H1 (cell line): ENCODE measurements at regions not wholly inside any gene's neighbourhood (a gene's known extent, or its start where the extent isn't known, plus 50 kb on each side); places are given as distances from the start of the nearest gene placed in this dataset.

Source experiments
- CTCF ChIA-PET: fragments of 300-600 bp; sonication (Branson Sonifier 250); formaldehyde crosslinking; loops from one replicate; lab custom pipeline; 2021; ENCODE audit not compliant: partially characterized antibody; lab: Charles Lee
- POLR2A ChIA-PET: fragments of 300-600 bp; sonication (Branson Sonifier 250); formaldehyde crosslinking; loops from one replicate; lab custom pipeline; 2021; ENCODE audit warnings: inconsistent platforms; ENCODE audit not compliant: partially characterized antibody; lab: Charles Lee
- DNase-seq, 2 experiments: peaks; one replicate each; pipeline versions ENCODE4 v3.0.0 to v3.0.0-alpha.2; 2010 to 2022; ENCODE audit warnings: low spot score in 2 of 2, low read depth in 1 of 2, mixed read lengths in 1 of 2
- FAIRE-seq: peaks from 2 replicates; lab custom pipeline; 2011; peaks lifted over from hg19 to GRCh38; lab: Jason Lieb, UNC
- H2AFZ ChIP-seq: 2 replicates; pipeline ENCODE4 v1.8.1; 2012; ENCODE audit warnings: low read length, inconsistent platforms
- H2AK5ac ChIP-seq: 2 replicates; pipeline ENCODE4 v1.6.1; 2013; ENCODE audit warnings: low read depth, low read length
- H2BK120ac ChIP-seq: replicated peaks from 2 replicates; pipeline ENCODE3; 2013; ENCODE audit warnings: low read depth, low read length, inconsistent platforms
- H2BK12ac ChIP-seq: 2 replicates; pipeline ENCODE4 v1.6.1; 2013; ENCODE audit warnings: low read depth, low read length
- H2BK15ac ChIP-seq: 2 replicates; pipeline ENCODE4 v1.6.1; 2013; ENCODE audit warnings: low read length
- H2BK20ac ChIP-seq: 2 replicates; pipeline ENCODE4 v1.6.1; 2013; ENCODE audit warnings: low read length
- H2BK5ac ChIP-seq: 2 replicates; pipeline ENCODE4 v1.6.1; 2013; ENCODE audit warnings: low read depth, low read length
- H3K14ac ChIP-seq: 2 replicates; pipeline ENCODE4 v1.6.1; 2013; ENCODE audit warnings: inconsistent platforms; ENCODE audit not compliant: insufficient read length
- H3K18ac ChIP-seq: 2 replicates; pipeline ENCODE4 v1.6.1; 2013; ENCODE audit warnings: low read length; ENCODE audit errors: extremely low read depth
- H3K23ac ChIP-seq: 2 replicates; pipeline ENCODE4 v1.6.1; 2013; ENCODE audit warnings: inconsistent platforms; ENCODE audit not compliant: insufficient read length
- H3K23me2 ChIP-seq: 2 replicates; pipeline ENCODE4 v1.6.1; 2013; ENCODE audit warnings: low read depth, low read length
- H3K27ac ChIP-seq: 2 replicates; pipeline ENCODE4 v1.6.1; 2011; ENCODE audit warnings: low read depth, low read length, inconsistent platforms
- H3K27me3 ChIP-seq, 4 experiments: replicated peaks in 1 of 4; 1 replicate in 1 of 4; 2 replicates in 3 of 4; pipeline versions ENCODE4 v1.6.1 to v1.8.1; 2011 to 2013; ENCODE audit warnings: low read length in 3 of 4, mild to moderate bottlenecking in 3 of 4, inconsistent platforms in 2 of 4, mixed read lengths in 2 of 4, moderate library complexity in 1 of 4; ENCODE audit not compliant: control insufficient read depth in 3 of 4, insufficient read depth in 3 of 4; ENCODE audit errors: extremely low read depth in 1 of 4
- H3K36me3 ChIP-seq, 4 experiments: 2 replicates each; pipeline versions ENCODE4 v1.6.1 to v1.8.1; 2011 to 2013; ENCODE audit warnings: mild to moderate bottlenecking in 4 of 4, low read length in 3 of 4, moderate library complexity in 2 of 4, control low read depth in 1 of 4, inconsistent platforms in 1 of 4; ENCODE audit not compliant: insufficient read depth in 4 of 4, control insufficient read depth in 2 of 4
- H3K4ac ChIP-seq: replicated peaks from 2 replicates; pipeline ENCODE3; 2013; ENCODE audit warnings: low read length, low read depth, mixed read lengths, inconsistent platforms; ENCODE audit not compliant: insufficient read length
- H3K4me1 ChIP-seq, 4 experiments: replicated peaks in 1 of 4; 1 replicate in 1 of 4; 2 replicates in 3 of 4; pipeline versions ENCODE4 v1.6.1 to v1.8.1; 2011 to 2013; ENCODE audit warnings: low read length in 3 of 4, inconsistent platforms in 2 of 4, mixed read lengths in 1 of 4; ENCODE audit not compliant: insufficient read depth in 4 of 4, control insufficient read depth in 3 of 4
- H3K4me2 ChIP-seq, 2 experiments: 2 replicates each; pipeline versions ENCODE4 v1.6.1 to v1.8.1; 2011 to 2013; ENCODE audit warnings: low read depth in 2 of 2, low read length in 2 of 2, control low read depth in 1 of 2, inconsistent platforms in 1 of 2, mild to moderate bottlenecking in 1 of 2; ENCODE audit not compliant: insufficient read depth in 1 of 2
- H3K4me3 ChIP-seq, 4 experiments: fragments of 200-600, 300-600 bp in 1 of 4; sonication (generic), shearing (Covaris generic), sonication (Bioruptor Twin) in 1 of 4; 2 replicates each; pipeline versions ENCODE4 v1.5.1 to v1.8.1; 2011 to 2016; ENCODE audit warnings: low read length in 4 of 4, low read depth in 3 of 4, control low read depth in 2 of 4, inconsistent platforms in 2 of 4, mild to moderate bottlenecking in 2 of 4, mixed read lengths in 1 of 4, moderate library complexity in 1 of 4; ENCODE audit not compliant: insufficient read depth in 2 of 4; ENCODE audit errors: extremely low read depth in 1 of 4
- H3K56ac ChIP-seq: replicated peaks from 2 replicates; pipeline ENCODE3; 2013; ENCODE audit warnings: low read depth, mild to moderate bottlenecking, mixed read lengths, low read length, inconsistent platforms; ENCODE audit not compliant: insufficient read length
- H3K79me1 ChIP-seq: 2 replicates; pipeline ENCODE4 v1.6.1; 2013; ENCODE audit warnings: low read depth, low read length, control low read depth
- H3K79me2 ChIP-seq, 2 experiments: 2 replicates each; pipeline versions ENCODE4 v1.6.1 to v1.8.1; 2012 to 2013; ENCODE audit warnings: low read length in 2 of 2, mild to moderate bottlenecking in 2 of 2, inconsistent platforms in 1 of 2; ENCODE audit not compliant: insufficient read depth in 2 of 2, control insufficient read depth in 1 of 2
- H3K9ac ChIP-seq, 4 experiments: replicated peaks in 1 of 4; 1 replicate in 1 of 4; 2 replicates in 3 of 4; pipeline versions ENCODE4 v1.6.1 to v1.8.1; 2011 to 2013; ENCODE audit warnings: low read depth in 3 of 4, low read length in 3 of 4, control low read depth in 2 of 4, mild to moderate bottlenecking in 2 of 4, moderate library complexity in 2 of 4, inconsistent platforms in 1 of 4; ENCODE audit errors: extremely low read depth in 1 of 4
- H3K9me3 ChIP-seq, 2 experiments: 2 replicates each; pipeline versions ENCODE4 v1.6.1 to v1.8.1; 2012 to 2013; ENCODE audit warnings: mild to moderate bottlenecking in 2 of 2, moderate library complexity in 2 of 2, control low read depth in 1 of 2, inconsistent platforms in 1 of 2, low read depth in 1 of 2, low read length in 1 of 2, mixed read lengths in 1 of 2; ENCODE audit not compliant: insufficient read depth in 2 of 2
- H4K20me1 ChIP-seq, 2 experiments: replicated peaks in 1 of 2; 2 replicates each; pipeline versions ENCODE3 to v1.8.1; 2011 to 2013; ENCODE audit warnings: inconsistent platforms in 2 of 2, low read length in 2 of 2, mild to moderate bottlenecking in 1 of 2; ENCODE audit not compliant: insufficient read depth in 2 of 2, control insufficient read depth in 1 of 2
- H4K5ac ChIP-seq: 2 replicates; pipeline ENCODE4 v1.6.1; 2013; ENCODE audit warnings: low read length, low read depth, mixed read lengths, inconsistent platforms; ENCODE audit not compliant: insufficient read length
- H4K8ac ChIP-seq: 2 replicates; pipeline ENCODE4 v1.8.0; 2013; ENCODE audit warnings: mild to moderate bottlenecking, moderate library complexity, low read length, inconsistent platforms; ENCODE audit not compliant: insufficient read depth; ENCODE audit errors: extremely low read depth
- H4K91ac ChIP-seq: replicated peaks from 2 replicates; pipeline ENCODE3; 2013; ENCODE audit warnings: low read length, mixed read lengths, inconsistent platforms; ENCODE audit not compliant: insufficient read length
- ATF3 ChIP-seq: IDR thresholded peaks from 2 replicates; pipeline ENCODE4 v1.6.1; 2011; ENCODE audit warnings: low read depth, mild to moderate bottlenecking, low read length; ENCODE audit not compliant: insufficient read depth
- CTBP2 ChIP-seq: IDR thresholded peaks from 2 replicates; pipeline ENCODE4 v1.7.0; 2011; ENCODE audit warnings: borderline replicate concordance, mild to moderate bottlenecking, moderate library complexity, mixed read lengths, low read length; ENCODE audit not compliant: insufficient read depth, insufficient read length
- CTCF ChIP-seq, 3 experiments: IDR thresholded peaks; 1 replicate in 2 of 3; 2 replicates in 1 of 3; pipeline versions ENCODE4 v1.5.1 to v1.6.1; 2011; ENCODE audit warnings: low read length in 3 of 3, mild to moderate bottlenecking in 3 of 3, inconsistent platforms in 2 of 3, low read depth in 1 of 3, moderate library complexity in 1 of 3; ENCODE audit not compliant: insufficient read depth in 1 of 3; ENCODE audit errors: control extremely low read depth in 1 of 3
- E2F6 ChIP-seq: IDR thresholded peaks from 2 replicates; pipeline ENCODE4 v1.6.1; 2012; ENCODE audit warnings: inconsistent platforms
- JUND ChIP-seq: IDR thresholded peaks from 2 replicates; pipeline ENCODE4 v1.6.1; 2011; ENCODE audit warnings: mild to moderate bottlenecking, improper control_type of control experiment, low read length
- MAFK ChIP-seq: IDR thresholded peaks from 2 replicates; pipeline ENCODE4 v1.6.1; 2012; ENCODE audit warnings: low read depth, mild to moderate bottlenecking, improper control_type of control experiment, low read length
- POLR2A ChIP-seq, 2 experiments: IDR thresholded peaks; 1 replicate in 1 of 2; 2 replicates in 1 of 2; pipeline ENCODE4 v1.6.1; 2011; ENCODE audit warnings: low read depth in 2 of 2, low read length in 2 of 2, mild to moderate bottlenecking in 2 of 2; ENCODE audit errors: control extremely low read depth in 1 of 2
- SP1 ChIP-seq: IDR thresholded peaks from 2 replicates; pipeline ENCODE4 v1.6.1; 2011; ENCODE audit warnings: low read depth, low read length
- SP2 ChIP-seq: IDR thresholded peaks from 2 replicates; pipeline ENCODE4 v1.6.1; 2012; ENCODE audit warnings: mild to moderate bottlenecking, low read length, inconsistent platforms
- TAF1 ChIP-seq: IDR thresholded peaks from 2 replicates; pipeline ENCODE4 v1.6.1; 2011; ENCODE audit warnings: mild to moderate bottlenecking, low read depth, low read length
- TAF7 ChIP-seq: optimal IDR thresholded peaks from 2 replicates; pipeline ENCODE3; 2011; ENCODE audit warnings: low read depth, mild to moderate bottlenecking, inconsistent platforms, low read length, moderate library complexity, borderline replicate concordance
- ZNF274 ChIP-seq: IDR thresholded peaks from 2 replicates; pipeline ENCODE4 v1.7.0; 2012; ENCODE audit warnings: low read length, borderline replicate concordance; ENCODE audit errors: extremely low read depth
- WGBS, 2 experiments: shearing (Covaris generic) in 1 of 2; methylation state at CpG; one replicate each; pipeline versions ENCODE4 v1.1.6 to v1.1.7; 2013 to 2015; ENCODE audit warnings: low lambda C conversion rate in 2 of 2, mixed read lengths in 2 of 2, inconsistent platforms in 1 of 2, low coverage in 1 of 2, missing lambda C conversion rate in 1 of 2; ENCODE audit not compliant: insufficient replicate concordance in 2 of 2, insufficient coverage in 1 of 2, insufficient read length in 1 of 2; ENCODE audit errors: extremely low coverage in 1 of 2, missing lambda C conversion rate in 1 of 2; 5-methylcytosine and 5-hydroxymethylcytosine counted together

- Histone ChIP-seq H3K14ac (no peak overlapping the region), H3K4me1 (no peaks in the 10 kb centered on the region), H4K20me1 (no peaks in the 10 kb centered on the region), H3K18ac (no peak overlapping the region), H3K23me2 (peaks cover 4% of the 10 kb centered on the region; the same call in 1 of the 2 replicates), H2AFZ (no peak overlapping the region), H3K79me1 (no peaks in the 10 kb centered on the region), H3K27ac (no peak overlapping the region), H4K5ac (no peak overlapping the region), H4K91ac (no peak overlapping the region), H3K9me3 (no peaks in the 10 kb centered on the region), H4K8ac (no peak overlapping the region), H3K4ac (no peak overlapping the region), H3K36me3 (no peaks in the 10 kb centered on the region), H3K56ac (no peak overlapping the region), H2BK5ac (no peak overlapping the region), H3K23ac (no peak overlapping the region), H2BK20ac (no peak overlapping the region), H3K4me2 (no peak overlapping the region), H3K9ac (no peak overlapping the region), H3K4me3 (no peak overlapping the region), H2BK15ac (no peak overlapping the region), H2BK120ac (no peak overlapping the region), H2BK12ac (no peak overlapping the region), H3K27me3 (no peaks in the 10 kb centered on the region; a peak in 1 of 7 replicates), H3K79me2 (no peaks in the 10 kb centered on the region), H2AK5ac (no peak overlapping the region)
- CTCF ChIA-PET = interaction anchor here (0.6 to 1.4 kb wide), 4 partner anchors 13 to 441 kb away, joined by 3 read pairs; no protein-coding TSS in a partner anchor
- POLR2A ChIA-PET = no interaction called here
- FAIRE-seq = no peak
- WGBS, 2 experiments = 74% methylated on average over 4 of the region's 4 CpGs; no CpG with 5 or more reads in 1 of the 2 experiments
- no peak for DNase-seq
- TF ChIP-seq E2F6 (no peak), POLR2A (IDR thresholded peaks at IDR 0.05; ENCODE audit: control extremely low read depth in 1 of 2, low read depth in 2 of 2, low read length in 2 of 2) (no peak), TAF1 (no peak), CTCF (IDR thresholded peaks at IDR 0.05; ENCODE audit: control extremely low read depth in 1 of 3, insufficient read depth in 1 of 3, low read depth in 1 of 3, low read length in 3 of 3) (no peak), TAF7 (no peak), JUND (no peak), CTBP2 (no peak), MAFK (no peak), ATF3 (no peak), ZNF274 (no peak), SP2 (no peak), SP1 (no peak)
These were observed 847.4 kb upstream of the EEF2KMT start for GRCh38 chr16:5944971-5945370.
